HEK293T (cell line): ENCODE measurements at regions not wholly inside any gene's neighbourhood (a gene's known extent, or its start where the extent isn't known, plus 50 kb on each side); places are given as distances from the start of the nearest gene placed in this dataset.

Experiments used
- BHLHE40 ChIP-seq: fragments of 450-650 bp; IDR thresholded peaks from 2 replicates; pipeline ENCODE4 v1.6.1; 2016; ENCODE audit warnings: mild to moderate bottlenecking, moderate library complexity, borderline replicate concordance
- CTBP1 ChIP-seq: fragments of 450-650 bp; IDR thresholded peaks from 2 replicates; pipeline ENCODE4 v1.6.1; 2016; ENCODE audit warnings: borderline replicate concordance
- ELF4 ChIP-seq: fragments of 450-650 bp; IDR thresholded peaks from 2 replicates; pipeline ENCODE4 v1.6.1; 2017; ENCODE audit warnings: antibody characterized with exemption
- FOXA1 ChIP-seq: fragments of 450-650 bp; IDR thresholded peaks from 2 replicates; pipeline ENCODE4 v1.6.1; 2016; ENCODE audit warnings: mild to moderate bottlenecking
- FOXK2 ChIP-seq: fragments of 450-650 bp; IDR thresholded peaks from 2 replicates; pipeline ENCODE4 v1.6.1; 2016; ENCODE audit warnings: mild to moderate bottlenecking
- HDGF ChIP-seq: fragments of 450-650 bp; IDR thresholded peaks from 2 replicates; pipeline ENCODE4 v1.6.1; 2017; ENCODE audit warnings: antibody characterized with exemption, borderline replicate concordance
- LEF1 ChIP-seq: fragments of 450-650 bp; IDR thresholded peaks from 2 replicates; pipeline ENCODE4 v1.6.1; 2017; ENCODE audit warnings: mild to moderate bottlenecking, borderline replicate concordance
- NFRKB ChIP-seq: fragments of 450-650 bp; IDR thresholded peaks from 2 replicates; pipeline ENCODE4 v1.6.1; 2016; ENCODE audit warnings: mild to moderate bottlenecking, moderate library complexity
- PKNOX1 ChIP-seq: fragments of 450-650 bp; IDR thresholded peaks from 2 replicates; pipeline ENCODE4 v1.6.1; 2016
- SP1 ChIP-seq: fragments of 450-650 bp; IDR thresholded peaks from 2 replicates; pipeline ENCODE4 v1.6.1; 2017
- SUZ12 ChIP-seq: fragments of 450-650 bp; IDR thresholded peaks from 2 replicates; pipeline ENCODE4 v1.6.1; 2016; ENCODE audit warnings: mild to moderate bottlenecking

DNA sequence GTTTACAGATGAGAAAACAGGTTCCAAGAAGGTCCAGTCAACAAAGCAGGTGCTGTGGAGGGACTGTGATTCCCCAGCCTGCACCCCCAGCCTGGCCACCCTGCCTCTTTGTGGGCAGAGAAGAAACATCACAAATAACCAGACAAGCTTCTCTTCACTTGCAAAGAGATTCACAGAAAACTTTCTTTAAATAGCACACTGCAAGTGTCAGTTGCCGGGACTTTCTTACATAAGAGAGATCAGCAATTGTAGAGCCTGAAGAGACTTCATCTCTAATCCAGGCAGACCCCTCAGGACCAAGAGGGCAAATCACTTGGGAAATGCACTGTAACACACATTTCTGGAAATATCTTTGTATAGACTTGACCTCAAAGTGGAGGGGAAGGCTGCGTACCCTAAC, 207.9 kb upstream of the CHRNA7 start:
- TF ChIP-seq SP1 = no peak
- no peak for TF ChIP-seq CTBP1
- TF ChIP-seq ELF4 = no peak
- no peak for TF ChIP-seq SUZ12
- TF ChIP-seq BHLHE40 = no peak
- TF ChIP-seq PKNOX1 = no peak
- TF ChIP-seq NFRKB = no peak
- TF ChIP-seq FOXA1 = no peak
- no peak for TF ChIP-seq FOXK2
- TF ChIP-seq LEF1 = no peak
- no peak for TF ChIP-seq HDGF
